SK-N-MC (cell line): ENCODE measurements at regions not wholly inside any gene's neighbourhood (a gene's known extent, or its start where the extent isn't known, plus 50 kb on each side); places are given as distances from the start of the nearest gene placed in this dataset.

Experiments
- DNase-seq: peaks from one replicate; pipeline ENCODE4 v3.0.0-alpha.2; 2011; ENCODE audit warnings: low read depth, low spot score
- H3K27ac ChIP-seq: fragments of 200-600 bp; sonication (generic); 2 replicates; pipeline ENCODE4 v1.5.1; 2016; ENCODE audit warnings: mixed run types
- H3K36me3 ChIP-seq: fragments of 200-600 bp; sonication (generic); 2 replicates; pipeline ENCODE4 v1.6.1; 2017; ENCODE audit warnings: antibody characterized with exemption, low read length, mixed read lengths; ENCODE audit not compliant: insufficient read depth
- H3K4me3 ChIP-seq: fragments of 200-600 bp; sonication (generic); 2 replicates; pipeline ENCODE4 v1.5.1; 2016
- H3K9ac ChIP-seq: fragments of 200-600 bp; sonication (generic); 2 replicates; pipeline ENCODE4 v1.8.0; 2017; ENCODE audit warnings: mixed run types, mixed read lengths; ENCODE audit not compliant: insufficient read length
- H3K9me3 ChIP-seq: fragments of 200-600 bp; sonication (generic); 2 replicates; pipeline ENCODE4 v1.6.1; 2017; ENCODE audit warnings: low read depth, mild to moderate bottlenecking, antibody characterized with exemption, low read length, moderate library complexity, mixed read lengths
- EZH2 ChIP-seq: fragments of 200-600 bp; sonication (generic); IDR thresholded peaks from one replicate; pipeline ENCODE4 v1.6.1; 2017; ENCODE audit warnings: antibody characterized with exemption
- FOXP2 ChIP-seq: optimal IDR thresholded peaks from 2 replicates; pipeline ENCODE3; 2011; ENCODE audit warnings: mild to moderate bottlenecking, moderate library complexity; ENCODE audit not compliant: insufficient read depth; ENCODE audit errors: extremely low read length, control extremely low read depth
- POLR2AphosphoS5 ChIP-seq: IDR thresholded peaks from 2 replicates; pipeline ENCODE4 v1.6.1; 2012; ENCODE audit warnings: mild to moderate bottlenecking, low read depth, low read length, borderline replicate concordance

DNA sequence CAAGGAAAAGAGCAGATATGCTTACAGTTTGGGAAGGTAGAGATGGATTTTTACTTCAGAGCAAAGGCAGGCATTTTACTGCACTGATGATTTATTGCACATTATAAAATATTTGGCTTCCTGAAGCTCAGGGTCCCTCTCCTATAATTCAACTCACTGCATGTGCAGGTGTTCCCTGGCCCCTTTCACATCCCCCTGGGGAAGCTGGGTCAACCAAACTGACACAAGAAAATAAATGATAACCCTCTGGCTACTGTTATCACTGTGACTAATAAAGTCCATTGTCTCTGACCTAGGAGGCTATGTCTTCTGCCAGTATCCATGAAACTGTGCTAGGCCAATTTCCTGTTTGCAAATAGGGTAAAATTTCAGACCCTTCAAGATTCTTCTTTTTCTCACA, 163.1 kb downstream of the ARL6IP6 start:
- Histone ChIP-seq H3K36me3 (no peaks in the 10 kb centered on the region), H3K27ac (no peak overlapping the region), H3K9ac (no peak overlapping the region), H3K4me3 (no peak overlapping the region), H3K9me3 (no peaks in the 10 kb centered on the region)
- DNase-seq = no peak
- TF ChIP-seq EZH2 (no peak), POLR2AphosphoS5 (no peak), FOXP2 (no peak)

DNA sequence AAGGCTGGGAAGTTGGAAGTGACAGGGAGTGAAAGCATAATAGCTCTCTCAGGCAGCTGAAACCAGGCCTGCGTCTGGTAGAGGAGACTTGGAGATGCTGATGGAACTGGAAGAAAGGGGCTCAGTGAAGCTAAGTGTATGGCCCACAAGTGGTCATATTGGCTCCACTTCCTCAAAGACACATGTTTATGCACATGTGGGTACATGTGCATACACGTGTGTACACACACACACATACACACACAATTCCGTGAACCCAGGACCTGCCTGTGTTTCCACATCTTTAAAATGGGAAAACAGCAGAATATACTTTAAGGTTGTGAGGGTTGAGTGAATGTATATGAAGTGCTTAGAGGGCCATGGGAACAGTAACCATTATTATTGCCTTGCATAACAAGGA, 160.9 kb downstream of the ARL6IP6 start:
- no peaks in the 10 kb centered on the region for H3K9me3 ChIP-seq
- no peak overlapping the region for H3K27ac ChIP-seq
- H3K9ac ChIP-seq = no peak overlapping the region
- TF ChIP-seq POLR2AphosphoS5 (no peak), EZH2 (no peak), FOXP2 (no peak)
- H3K36me3 ChIP-seq = no peaks in the 10 kb centered on the region
- no peak overlapping the region for H3K4me3 ChIP-seq
- no peak for DNase-seq

GRCh38 chr2:152875701-152876695, 157.6 kb downstream of the ARL6IP6 start:
- no peak for DNase-seq
- H3K9me3 ChIP-seq = no peaks in the 10 kb centered on the region
- TF ChIP-seq POLR2AphosphoS5 (no peak), EZH2 (no peak), FOXP2 (no peak)
- H3K9ac ChIP-seq = no peak overlapping the region
- no peak overlapping the region for H3K4me3 ChIP-seq
- H3K36me3 ChIP-seq = no peaks in the 10 kb centered on the region
- H3K27ac ChIP-seq = no peak overlapping the region

- DNase-seq = no peak
- no peak overlapping the region for H3K9ac ChIP-seq
- no peak for TF ChIP-seq EZH2
- TF ChIP-seq FOXP2 = no peak
- no peak for TF ChIP-seq POLR2AphosphoS5
- no peak overlapping the region for H3K4me3 ChIP-seq
- H3K27ac ChIP-seq = no peak overlapping the region
- H3K36me3 ChIP-seq = no peaks in the 10 kb centered on the region
- no peaks in the 10 kb centered on the region for H3K9me3 ChIP-seq
Observed at GRCh38 chr2:152874955-152875354, 156.5 kb downstream of the ARL6IP6 start.

GRCh38 chr2:152870239-152870638, 151.8 kb downstream of the ARL6IP6 start:
- TF ChIP-seq EZH2 (no peak), FOXP2 (no peak), POLR2AphosphoS5 (no peak)
- no peak overlapping the region for H3K9ac ChIP-seq
- no peak overlapping the region for H3K27ac ChIP-seq
- no peak for DNase-seq
- H3K36me3 ChIP-seq = no peaks in the 10 kb centered on the region
- H3K4me3 ChIP-seq = no peak overlapping the region
- H3K9me3 ChIP-seq = no peaks in the 10 kb centered on the region

- DNase-seq = no peak
- no peak overlapping the region for H3K9ac ChIP-seq
- H3K36me3 ChIP-seq = no peaks in the 10 kb centered on the region
- no peak overlapping the region for H3K4me3 ChIP-seq
- TF ChIP-seq EZH2 (no peak), POLR2AphosphoS5 (no peak), FOXP2 (no peak)
- no peak overlapping the region for H3K27ac ChIP-seq
- no peaks in the 10 kb centered on the region for H3K9me3 ChIP-seq
Observed at GRCh38 chr2:152867397-152867796, 149.0 kb downstream of the ARL6IP6 start.

- no peak for DNase-seq
- TF ChIP-seq POLR2AphosphoS5 (no peak), FOXP2 (no peak), EZH2 (no peak)
- H3K4me3 ChIP-seq = no peak overlapping the region
- H3K27ac ChIP-seq = no peak overlapping the region
- no peak overlapping the region for H3K9ac ChIP-seq
- H3K36me3 ChIP-seq = no peaks in the 10 kb centered on the region
- H3K9me3 ChIP-seq = no peaks in the 10 kb centered on the region; the same call in 1 of the 2 replicates
Observed at GRCh38 chr2:152864601-152865149, 146.3 kb downstream of the ARL6IP6 start.

DNA sequence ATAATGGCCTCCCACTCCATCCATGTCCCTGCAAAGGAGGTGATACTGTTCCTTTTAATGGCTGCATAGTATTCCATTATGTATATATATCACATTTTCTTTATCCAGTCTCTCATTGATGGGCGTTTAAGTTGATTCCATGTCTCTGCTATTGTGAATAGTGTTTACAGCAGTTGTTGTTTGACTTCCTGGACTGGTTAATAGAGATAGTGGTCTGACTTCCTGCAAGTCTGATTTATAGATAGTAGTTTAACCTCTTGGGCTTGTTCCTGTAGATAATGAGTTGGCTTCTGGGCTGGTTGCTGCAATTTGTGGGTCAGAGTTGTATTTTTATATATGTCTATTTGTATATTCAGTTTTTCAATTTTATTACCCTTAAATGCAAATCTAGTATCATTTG, 145.4 kb downstream of the ARL6IP6 start:
- no peak for DNase-seq
- H3K9ac ChIP-seq = no peak overlapping the region
- TF ChIP-seq FOXP2 (no peak), EZH2 (no peak), POLR2AphosphoS5 (no peak)
- no peaks in the 10 kb centered on the region; the same call in 1 of the 2 replicates for H3K9me3 ChIP-seq
- H3K36me3 ChIP-seq = no peaks in the 10 kb centered on the region
- H3K4me3 ChIP-seq = no peak overlapping the region
- H3K27ac ChIP-seq = no peak overlapping the region
